ENCODE measurements at regions not wholly inside any gene's neighbourhood (a gene's known extent, or its start where the extent isn't known, plus 50 kb on each side); places are given as distances from the start of the nearest gene placed in this dataset.

GRCh38 chr3:10555263-10555662 lies 49.9 kb upstream of the ATP2B2 start:
- no peak for DNase-seq
- in situ Hi-C loops (cut with MboI; ENCODE audit: low pct_unique_long_range_greater_than_20kb, low sequenced_read_pairs): no loop called here

GRCh38 chr3:10556312-10556711 lies 50.9 kb upstream of the ATP2B2 start:
- no peak for DNase-seq
- in situ Hi-C loops (cut with MboI; ENCODE audit: low pct_unique_long_range_greater_than_20kb, low sequenced_read_pairs): no loop called here

GRCh38 chr3:10557250-10557649 lies 51.9 kb upstream of the ATP2B2 start:
- no peak for DNase-seq
- in situ Hi-C loops (cut with MboI; ENCODE audit: low pct_unique_long_range_greater_than_20kb, low sequenced_read_pairs): no loop called here

- in situ Hi-C loops (cut with MboI; ENCODE audit: low pct_unique_long_range_greater_than_20kb, low sequenced_read_pairs): no loop called here
- DNase-seq: no peak
These were observed 52.5 kb upstream of the ATP2B2 start for GRCh38 chr3:10557781-10558373.

- no peak for DNase-seq
- in situ Hi-C loops (cut with MboI; ENCODE audit: low pct_unique_long_range_greater_than_20kb, low sequenced_read_pairs): no loop called here
These were observed 53.4 kb upstream of the ATP2B2 start for GRCh38 chr3:10558736-10559135.

- in situ Hi-C loops (cut with MboI; ENCODE audit: low pct_unique_long_range_greater_than_20kb, low sequenced_read_pairs): no loop called here
- no peak for DNase-seq
These were observed 54.9 kb upstream of the ATP2B2 start for GRCh38 chr3:10560060-10560861.

GRCh38 chr3:10561162-10561945 lies 56.0 kb upstream of the ATP2B2 start:
- in situ Hi-C loops (cut with MboI; ENCODE audit: low pct_unique_long_range_greater_than_20kb, low sequenced_read_pairs): no loop called here
- DNase-seq: no peak

GRCh38 chr3:10561946-10562560 lies 56.7 kb upstream of the ATP2B2 start:
- in situ Hi-C loops (cut with MboI; ENCODE audit: low pct_unique_long_range_greater_than_20kb, low sequenced_read_pairs): no loop called here
- no peak for DNase-seq

- no peak for DNase-seq
- in situ Hi-C loops (cut with MboI; ENCODE audit: low pct_unique_long_range_greater_than_20kb, low sequenced_read_pairs): no loop called here
These were observed 58.0 kb upstream of the ATP2B2 start for GRCh38 chr3:10563396-10563795.

GRCh38 chr3:10565814-10566213 lies 60.4 kb upstream of the ATP2B2 start:
- in situ Hi-C loops (cut with MboI; ENCODE audit: low pct_unique_long_range_greater_than_20kb, low sequenced_read_pairs): no loop called here
- no peak for DNase-seq

- DNase-seq: no peak
These were observed 61.1 kb upstream of the ATP2B2 start for GRCh38 chr3:10566451-10566850.

GRCh38 chr3:10568549-10568948 lies 63.2 kb upstream of the ATP2B2 start:
- in situ Hi-C loops (cut with MboI; ENCODE audit: low pct_unique_long_range_greater_than_20kb, low sequenced_read_pairs): no loop called here
- DNase-seq: no peak

More at GRCh38 chr3:10566451-10566850, 61.1 kb upstream of the ATP2B2 start:
- in situ Hi-C loops (cut with MboI; ENCODE audit: low pct_unique_long_range_greater_than_20kb, low sequenced_read_pairs): no loop called here

- no peak for DNase-seq
- in situ Hi-C loops (cut with MboI; ENCODE audit: low pct_unique_long_range_greater_than_20kb, low sequenced_read_pairs): no loop called here
These were observed 65.0 kb upstream of the ATP2B2 start for GRCh38 chr3:10570196-10570946.

GRCh38 chr3:10574101-10574620 lies 68.8 kb upstream of the ATP2B2 start:
- no peak for DNase-seq
- in situ Hi-C loops (cut with MboI; ENCODE audit: low pct_unique_long_range_greater_than_20kb, low sequenced_read_pairs): no loop called here

- no peak for DNase-seq
- in situ Hi-C loops (cut with MboI; ENCODE audit: low pct_unique_long_range_greater_than_20kb, low sequenced_read_pairs): no loop called here
These were observed 70.3 kb upstream of the ATP2B2 start for GRCh38 chr3:10575601-10576160.

GRCh38 chr3:10577486-10577885 lies 72.1 kb upstream of the ATP2B2 start:
- in situ Hi-C loops (cut with MboI; ENCODE audit: low pct_unique_long_range_greater_than_20kb, low sequenced_read_pairs): no loop called here
- no peak for DNase-seq

- in situ Hi-C loops (cut with MboI; ENCODE audit: low pct_unique_long_range_greater_than_20kb, low sequenced_read_pairs): no loop called here
These were observed 75.0 kb upstream of the ATP2B2 start for GRCh38 chr3:10580426-10580825.

GRCh38 chr3:10581251-10581650 lies 75.9 kb upstream of the ATP2B2 start:
- no peak for DNase-seq
- in situ Hi-C loops (cut with MboI; ENCODE audit: low pct_unique_long_range_greater_than_20kb, low sequenced_read_pairs): no loop called here

More at GRCh38 chr3:10580426-10580825, 75.0 kb upstream of the ATP2B2 start:
- no peak for DNase-seq

Data from KBM-7 (cell line).